ENCODE measurements at regions not wholly inside any gene's neighbourhood (a gene's known extent, or its start where the extent isn't known, plus 50 kb on each side); places are given as distances from the start of the nearest gene placed in this dataset.

- TF ChIP-seq TAF1 (IDR thresholded peaks at IDR 0.05; ENCODE audit: low read depth, low read length) (no peak), POLR2AphosphoS5 (IDR thresholded peaks at IDR 0.05; ENCODE audit: low read depth, low read length) (no peak)
Measured at GRCh38 chr9:38205279-38205678, 136.3 kb upstream of the SHB start.
